NT2/D1 (cell line): ENCODE measurements at regions not wholly inside any gene's neighbourhood (a gene's known extent, or its start where the extent isn't known, plus 50 kb on each side); places are given as distances from the start of the nearest gene placed in this dataset.
"Not testable (repeated sequence)": the region's sequence is repeated elsewhere in the genome, so short reads cannot be mapped to it uniquely, and the experiment has no call there.

Experiments used
- DNase-seq: peaks from one replicate; pipeline ENCODE4 v3.0.0-alpha.2; 2011; ENCODE audit warnings: low read depth, low spot score
- H3K27me3 ChIP-seq: 2 replicates; pipeline ENCODE4 v1.6.0; 2011; ENCODE audit warnings: mild to moderate bottlenecking; ENCODE audit not compliant: insufficient read length, insufficient read depth
- H3K36me3 ChIP-seq: 2 replicates; pipeline ENCODE4 v1.6.1; 2011; ENCODE audit warnings: mild to moderate bottlenecking, low read length, mixed read lengths; ENCODE audit not compliant: insufficient read depth, insufficient read length
- H3K4me1 ChIP-seq: 2 replicates; pipeline ENCODE4 v1.5.1; 2011; ENCODE audit not compliant: insufficient read depth, insufficient read length
- H3K4me3 ChIP-seq: 2 replicates; pipeline ENCODE4 v1.5.1; 2011; ENCODE audit warnings: low read depth; ENCODE audit not compliant: insufficient read length
- H3K9ac ChIP-seq: 2 replicates; pipeline ENCODE4 v1.6.0; 2011; ENCODE audit warnings: low read depth; ENCODE audit not compliant: insufficient read length
- H3K9me3 ChIP-seq: 2 replicates; pipeline ENCODE4 v1.5.1; 2011; ENCODE audit warnings: mild to moderate bottlenecking, low read length; ENCODE audit not compliant: insufficient read depth
- SUZ12 ChIP-seq: IDR thresholded peaks from 2 replicates; pipeline ENCODE4 v1.6.1; 2011; ENCODE audit not compliant: insufficient read length, insufficient read depth; ENCODE audit errors: extremely low read depth
- YY1 ChIP-seq: IDR thresholded peaks from 2 replicates; pipeline ENCODE4 v1.6.1; 2011; ENCODE audit not compliant: insufficient read length, insufficient read depth
- ZNF274 ChIP-seq: IDR thresholded peaks from 2 replicates; pipeline ENCODE4 v1.6.1; 2011; ENCODE audit warnings: mild to moderate bottlenecking, low read depth, low read length

- no peak for DNase-seq
- no peaks in the 10 kb centered on the region for H3K36me3 ChIP-seq
- H3K4me3 ChIP-seq, result no peak overlapping the region
- TF ChIP-seq SUZ12 (no peak), YY1 (no peak), ZNF274 (no peak)
- no peaks in the 10 kb centered on the region for H3K27me3 ChIP-seq
- H3K9ac ChIP-seq, result no peak overlapping the region
- no peaks in the 10 kb centered on the region for H3K4me1 ChIP-seq
- peaks cover 13% of the 10 kb centered on the region for H3K9me3 ChIP-seq
Observed at GRCh38 chr7:24152356-24152755, 131.6 kb upstream of the NPY start.

- Histone ChIP-seq H3K9ac (no peak overlapping the region), H3K27me3 (no peaks in the 10 kb centered on the region), H3K9me3 (peaks cover 13% of the 10 kb centered on the region), H3K4me3 (no peak overlapping the region), H3K4me1 (no peaks in the 10 kb centered on the region), H3K36me3 (no peaks in the 10 kb centered on the region)
- no peak for DNase-seq
- TF ChIP-seq ZNF274, result no peak
- TF ChIP-seq YY1, result no peak
- TF ChIP-seq SUZ12, result no peak
Observed at GRCh38 chr7:24152877-24153472, 131.0 kb upstream of the NPY start.

- Histone ChIP-seq H3K4me1 (no peaks in the 10 kb centered on the region), H3K36me3 (no peaks in the 10 kb centered on the region), H3K9ac (no peak overlapping the region), H3K4me3 (no peak overlapping the region), H3K27me3 (no peaks in the 10 kb centered on the region), H3K9me3 (peaks cover 6% of the 10 kb centered on the region)
- no peak for DNase-seq
- TF ChIP-seq SUZ12, result no peak
- TF ChIP-seq ZNF274, result no peak
- TF ChIP-seq YY1, result no peak
Observed at GRCh38 chr7:24157666-24158065, 126.3 kb upstream of the NPY start.

- TF ChIP-seq YY1, result no peak
- TF ChIP-seq SUZ12, result no peak
- TF ChIP-seq ZNF274, result no peak
- no peaks in the 10 kb centered on the region for H3K27me3 ChIP-seq
- no peak for DNase-seq
- no peaks in the 10 kb centered on the region for H3K36me3 ChIP-seq
- H3K4me3 ChIP-seq, result no peak overlapping the region
- peaks cover 18% of the 10 kb centered on the region for H3K9me3 ChIP-seq
- no peak overlapping the region for H3K9ac ChIP-seq
- H3K4me1 ChIP-seq, result no peaks in the 10 kb centered on the region
Observed at GRCh38 chr7:24158975-24159374, 125.0 kb upstream of the NPY start.

DNA sequence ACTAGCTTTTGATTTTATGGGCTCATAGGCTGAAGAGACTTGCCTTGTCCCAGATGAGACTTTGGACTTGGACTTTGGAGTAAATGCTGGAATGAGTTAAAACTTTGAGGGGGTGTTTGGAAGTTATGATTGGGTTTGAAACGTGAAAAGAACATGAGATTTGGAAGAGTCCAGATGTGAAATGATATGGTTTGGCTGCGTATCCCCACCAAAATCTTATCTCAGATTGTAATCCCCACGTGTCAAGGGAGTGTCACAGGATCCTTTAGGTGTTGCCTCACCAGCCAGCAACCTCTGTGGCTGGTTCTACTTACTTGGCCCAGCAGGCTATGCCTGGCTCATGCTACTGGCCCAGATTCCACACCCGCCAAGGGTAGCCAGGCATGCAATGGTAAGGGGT, 119.6 kb upstream of the NPY start:
- Histone ChIP-seq H3K4me1 (no peaks in the 10 kb centered on the region), H3K9ac (no peak overlapping the region), H3K36me3 (no peaks in the 10 kb centered on the region), H3K27me3 (no peaks in the 10 kb centered on the region), H3K4me3 (no peak overlapping the region), H3K9me3 (peaks cover 42% of the 10 kb centered on the region)
- DNase-seq, result no peak
- TF ChIP-seq ZNF274, result no peak

DNA sequence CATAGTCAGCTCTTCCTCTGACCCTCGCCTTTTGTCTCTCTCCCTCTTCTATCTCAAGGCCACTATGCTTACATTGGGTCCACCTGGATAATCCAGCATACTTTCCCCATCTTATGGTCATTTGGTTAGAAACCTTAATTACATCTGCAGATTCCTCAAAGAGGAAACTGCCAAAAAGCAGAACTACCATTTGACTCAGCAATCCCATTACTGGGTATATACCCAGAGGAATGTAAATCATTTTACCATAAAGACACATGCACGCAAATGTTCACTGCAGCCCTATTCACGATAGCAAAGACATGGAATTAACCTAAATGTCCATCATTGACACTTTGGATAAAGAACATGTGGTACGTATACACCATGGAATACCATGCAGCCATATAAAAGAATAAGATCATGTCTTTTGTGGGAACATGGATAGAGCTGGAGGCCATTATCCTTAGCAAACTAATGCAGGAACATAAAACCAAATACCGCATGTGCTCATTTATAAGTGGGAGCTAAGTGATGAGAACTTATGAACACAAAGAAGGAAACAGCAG, 114.8 kb upstream of the NPY start:
- no peak for TF ChIP-seq SUZ12
- TF ChIP-seq YY1, result no peak
- no peak for TF ChIP-seq ZNF274
- Histone ChIP-seq H3K9ac (no peak overlapping the region), H3K36me3 (no peaks in the 10 kb centered on the region), H3K27me3 (no peaks in the 10 kb centered on the region), H3K4me1 (no peaks in the 10 kb centered on the region), H3K4me3 (no peak overlapping the region), H3K9me3 (peaks cover 22% of the 10 kb centered on the region)
- DNase-seq, result no peak

- not testable (repeated sequence) for H3K27me3 ChIP-seq, H3K36me3 ChIP-seq, DNase-seq, H3K4me3 ChIP-seq, H3K9me3 ChIP-seq, H3K4me1 ChIP-seq, H3K9ac ChIP-seq
Observed at GRCh38 chr7:24171951-24172350, 112.0 kb upstream of the NPY start.

- Histone ChIP-seq H3K9me3 (no peaks in the 10 kb centered on the region), H3K36me3 (no peaks in the 10 kb centered on the region), H3K4me3 (no peak overlapping the region), H3K9ac (no peak overlapping the region), H3K4me1 (no peaks in the 10 kb centered on the region), H3K27me3 (no peaks in the 10 kb centered on the region)
- TF ChIP-seq ZNF274, result no peak
- TF ChIP-seq SUZ12, result no peak
- no peak for TF ChIP-seq YY1
- DNase-seq, result no peak
Observed at GRCh38 chr7:24172856-24173255, 111.1 kb upstream of the NPY start.
